ENCODE measurements at regions not wholly inside any gene's neighbourhood (a gene's known extent, or its start where the extent isn't known, plus 50 kb on each side); places are given as distances from the start of the nearest gene placed in this dataset.

- CTCF ChIA-PET, result interaction anchor here (1.3 kb wide), 1 partner anchor 9 kb away, joined by 3 read pairs; no protein-coding TSS in a partner anchor
Measured at GRCh38 chr5:123880875-123881274, 368.9 kb downstream of the CSNK1G3 start.

GRCh38 chr5:123879071-123879470, 367.1 kb downstream of the CSNK1G3 start:
- ChIA-PET CTCF (interaction anchor here (0.9 to 2.0 kb wide), 2 partner anchors 8 to 13 kb away, joined by 3 to 6 read pairs; no protein-coding TSS in a partner anchor), POLR2A (no interaction called here)
- DNase-seq (ENCODE audit: extremely low spot score), result no peak
- no peak for TF ChIP-seq CTCF (IDR thresholded peaks at IDR 0.05; ENCODE audit: control extremely low read depth, extremely low read depth, low read depth, missing control alignments)

More at GRCh38 chr5:123880875-123881274, 368.9 kb downstream of the CSNK1G3 start:
- TF ChIP-seq CTCF (IDR thresholded peaks at IDR 0.05; ENCODE audit: control extremely low read depth, extremely low read depth, low read depth, missing control alignments), result no peak
- POLR2A ChIA-PET, result no interaction called here
- DNase-seq (ENCODE audit: extremely low spot score), result no peak

DNA sequence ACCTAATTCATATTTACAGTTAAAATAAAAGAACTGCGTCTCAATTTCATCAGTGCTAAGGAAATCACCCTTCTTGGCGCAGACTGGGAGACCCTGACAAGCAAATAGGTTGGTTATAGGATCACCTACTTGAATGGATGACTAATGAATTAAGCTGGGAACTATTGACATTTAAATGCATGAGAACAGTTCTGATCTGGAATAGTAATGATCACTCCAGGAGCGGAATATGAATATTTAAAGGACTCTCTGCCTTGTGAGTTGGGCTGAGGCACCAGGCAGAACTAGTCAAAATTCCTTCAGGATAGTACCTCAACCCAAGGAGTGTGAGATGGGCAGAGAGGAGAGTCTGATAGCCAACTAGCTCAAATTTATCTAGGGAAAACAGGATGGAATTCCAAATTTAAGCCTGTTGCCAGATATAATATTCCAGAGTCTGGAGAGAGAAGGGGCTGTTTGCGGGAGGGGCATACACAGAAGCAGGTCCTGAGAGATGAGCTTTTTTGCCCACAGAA, 364.4 kb downstream of the CSNK1G3 start:
- ChIA-PET POLR2A (no interaction called here), CTCF (interaction anchor here (1.0 kb wide), 1 partner anchor 90 kb away, joined by 3 read pairs; no protein-coding TSS in a partner anchor)
- no peak for TF ChIP-seq CTCF (IDR thresholded peaks at IDR 0.05; ENCODE audit: control extremely low read depth, extremely low read depth, low read depth, missing control alignments)

DNA sequence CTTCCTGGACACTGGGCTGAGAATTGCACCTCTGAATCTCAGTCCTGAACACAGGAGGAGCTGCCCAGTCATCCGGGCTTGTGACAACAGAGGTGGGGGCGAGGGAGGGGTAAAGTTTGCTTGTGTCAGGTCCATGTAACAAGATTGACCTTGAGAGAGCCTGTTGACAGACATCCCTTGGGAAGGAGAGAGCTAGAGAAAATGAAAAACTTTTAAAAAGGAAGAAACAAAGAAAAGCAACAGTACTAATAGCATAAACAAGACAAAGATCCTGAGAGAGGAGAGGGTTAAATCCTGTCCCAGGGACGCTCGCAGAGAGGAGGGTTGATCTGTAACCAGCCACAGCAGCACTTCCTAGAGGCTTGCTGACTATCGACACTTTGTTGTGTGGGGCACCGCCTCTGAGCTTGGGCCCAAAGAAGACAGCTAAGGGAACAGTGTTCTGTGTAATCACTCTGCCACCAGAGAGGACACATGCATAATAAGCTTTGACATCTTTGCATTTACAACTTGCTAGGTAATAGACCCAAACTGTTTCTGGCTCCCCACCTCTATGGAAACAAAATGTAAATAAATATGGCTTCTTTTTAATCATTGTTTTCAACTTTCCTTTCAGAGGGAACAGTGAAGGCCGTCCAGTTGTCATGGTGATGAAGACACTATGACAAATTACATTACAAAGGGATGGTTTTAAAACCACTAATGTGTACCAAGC, 363.7 kb downstream of the CSNK1G3 start:
- POLR2A ChIA-PET, result no interaction called here
- CTCF ChIA-PET, result no interaction called here
- DNase-seq (ENCODE audit: extremely low spot score), result no peak
- TF ChIP-seq CTCF (IDR thresholded peaks at IDR 0.05; ENCODE audit: control extremely low read depth, extremely low read depth, low read depth, missing control alignments), result no peak

More for the DNA sequence above, 364.4 kb downstream of the CSNK1G3 start:
- no peak for DNase-seq (ENCODE audit: extremely low spot score)

GRCh38 chr5:123874600-123875201, 362.7 kb downstream of the CSNK1G3 start:
- no peak for TF ChIP-seq CTCF (IDR thresholded peaks at IDR 0.05; ENCODE audit: control extremely low read depth, extremely low read depth, low read depth, missing control alignments)
- ChIA-PET CTCF (no interaction called here), POLR2A (no interaction called here)
- DNase-seq (ENCODE audit: extremely low spot score), result no peak

DNA sequence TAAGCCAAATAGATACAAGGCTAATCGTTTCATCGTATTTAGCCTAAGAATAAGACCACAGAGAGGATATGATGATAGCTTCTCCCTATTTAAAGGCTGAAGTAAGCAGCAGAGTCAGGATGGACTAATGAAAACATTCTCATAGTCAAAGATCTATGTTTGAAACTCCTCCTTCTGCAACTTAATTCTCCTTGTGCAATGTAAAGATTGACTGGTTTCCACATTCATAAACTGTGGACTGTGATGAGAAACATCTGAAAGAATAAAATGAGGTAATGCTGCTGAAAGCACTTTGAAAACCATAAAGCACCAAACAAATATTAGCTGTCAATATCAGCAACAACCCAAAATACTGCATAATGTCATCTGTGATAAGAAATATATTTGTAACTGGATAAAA, 361.9 kb downstream of the CSNK1G3 start:
- POLR2A ChIA-PET, result no interaction called here
- DNase-seq (ENCODE audit: extremely low spot score), result no peak
- TF ChIP-seq CTCF (IDR thresholded peaks at IDR 0.05; ENCODE audit: control extremely low read depth, extremely low read depth, low read depth, missing control alignments), result no peak
- CTCF ChIA-PET, result no interaction called here
